HG02870 (cell line): ENCODE measurements at regions not wholly inside any gene's neighbourhood (a gene's known extent, or its start where the extent isn't known, plus 50 kb on each side); places are given as distances from the start of the nearest gene placed in this dataset.
"Not testable (repeated sequence)": the region's sequence is repeated elsewhere in the genome, so short reads cannot be mapped to it uniquely, and the experiment has no call there.

Source experiments
- ATAC-seq: cut with Tn5 transposase; IDR thresholded peaks from one replicate; pipeline ENCODE4 v1.9.1; 2021; ENCODE audit warnings: mild to moderate bottlenecking, moderate library complexity; ENCODE audit not compliant: unreplicated experiment

- ATAC-seq, result no peak
Observed at GRCh38 chrX:120753413-120754251, 122.0 kb downstream of the CT47B1 start.

- ATAC-seq, result no peak
Observed at GRCh38 chrX:120752431-120753082, 122.7 kb upstream of the C1GALT1C1 start.

DNA sequence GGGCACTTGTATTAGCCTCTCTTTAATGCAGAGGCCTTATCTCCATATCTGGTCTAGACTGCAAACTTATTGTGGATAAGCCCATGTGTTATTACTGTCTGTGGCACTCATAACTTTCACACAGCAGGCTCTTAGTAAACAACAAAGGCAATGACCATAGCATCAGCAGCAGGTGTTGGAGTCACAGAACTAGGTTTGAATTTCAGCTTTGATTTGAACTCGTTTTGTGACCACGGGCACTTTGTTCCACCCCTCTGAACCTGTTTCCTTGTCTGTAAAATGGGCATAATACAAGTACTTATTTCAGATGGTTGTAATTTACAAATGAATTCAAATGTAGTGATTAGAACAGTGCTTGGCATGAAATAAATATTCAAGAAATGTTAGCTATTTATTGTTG is 121.8 kb upstream of the C1GALT1C1 start:
- ATAC-seq, result no peak

GRCh38 chrX:120750381-120750780 is 120.5 kb upstream of the C1GALT1C1 start:
- ATAC-seq, result no peak

- peak; percentile 65 for ATAC-seq
Observed at GRCh38 chrX:120749141-120749846, 119.4 kb upstream of the C1GALT1C1 start.

- no peak for ATAC-seq
Observed at GRCh38 chrX:120746153-120746552, 116.3 kb upstream of the C1GALT1C1 start.

- ATAC-seq, result no peak
Observed at GRCh38 chrX:120742946-120743665, 113.3 kb upstream of the C1GALT1C1 start.

- no peak for ATAC-seq
Observed at GRCh38 chrX:120741452-120741851, 111.6 kb upstream of the C1GALT1C1 start.

DNA sequence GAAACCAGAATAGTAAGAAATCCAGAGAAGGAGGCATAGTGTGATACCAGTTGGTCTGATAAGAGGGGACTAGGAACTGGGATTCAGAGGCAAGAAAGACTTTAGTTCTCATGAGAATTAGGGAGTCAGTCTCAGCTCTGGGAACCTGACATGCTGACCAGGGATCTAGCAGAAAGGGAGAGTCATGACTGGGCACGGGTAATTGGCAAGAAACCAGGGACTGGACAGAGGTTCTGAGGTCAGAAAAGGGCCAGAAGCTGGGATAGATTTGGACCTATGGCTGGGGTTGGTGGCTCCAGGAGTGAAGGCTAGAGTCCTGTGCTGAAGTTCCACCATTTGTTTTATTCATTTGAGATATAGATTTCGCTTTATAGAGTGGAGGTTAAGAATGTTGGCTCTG is 110.2 kb upstream of the C1GALT1C1 start:
- ATAC-seq, result no peak

DNA sequence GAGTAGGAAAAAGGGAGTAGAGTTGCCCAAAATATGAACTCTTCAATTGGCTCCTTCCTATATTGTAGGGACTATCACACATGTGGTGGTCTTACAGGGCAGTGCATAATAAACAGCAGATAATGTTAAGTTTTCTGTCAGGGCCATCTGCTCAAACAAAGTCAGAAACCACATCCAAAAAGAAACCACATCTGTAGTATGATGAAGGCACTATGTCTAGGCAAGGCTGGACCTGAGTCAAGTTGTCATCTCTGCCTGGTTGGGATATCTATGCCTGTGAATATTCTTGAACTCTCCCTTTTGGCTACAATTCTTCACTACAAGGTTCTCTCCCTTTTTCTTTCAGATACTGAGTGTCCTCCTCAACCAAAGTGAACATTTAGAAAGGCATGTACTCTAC is 109.4 kb upstream of the C1GALT1C1 start:
- no peak for ATAC-seq

DNA sequence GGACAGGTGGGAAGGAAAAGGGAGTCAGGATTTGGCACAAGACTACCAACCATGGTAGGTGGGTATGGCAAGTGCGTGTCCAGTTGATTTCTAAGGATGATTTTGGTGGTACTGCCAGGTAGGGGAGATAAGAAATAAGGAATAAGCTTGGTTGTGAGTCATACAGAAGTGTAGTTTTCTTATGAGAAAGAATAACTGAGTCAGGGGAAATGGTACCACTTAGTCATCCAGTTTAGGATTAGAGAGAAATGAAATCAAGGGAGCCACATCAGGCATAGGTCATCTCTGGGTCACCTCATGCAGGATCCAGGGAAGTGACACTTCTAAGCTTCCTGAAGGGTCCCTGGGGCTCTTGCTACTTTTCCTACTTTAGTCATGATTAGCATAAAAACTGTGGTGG is 107.1 kb upstream of the C1GALT1C1 start:
- no peak for ATAC-seq

GRCh38 chrX:120735966-120736365 is 106.1 kb upstream of the C1GALT1C1 start:
- no peak for ATAC-seq

- no peak for ATAC-seq
Observed at GRCh38 chrX:120732879-120733278, 103.0 kb upstream of the C1GALT1C1 start.

DNA sequence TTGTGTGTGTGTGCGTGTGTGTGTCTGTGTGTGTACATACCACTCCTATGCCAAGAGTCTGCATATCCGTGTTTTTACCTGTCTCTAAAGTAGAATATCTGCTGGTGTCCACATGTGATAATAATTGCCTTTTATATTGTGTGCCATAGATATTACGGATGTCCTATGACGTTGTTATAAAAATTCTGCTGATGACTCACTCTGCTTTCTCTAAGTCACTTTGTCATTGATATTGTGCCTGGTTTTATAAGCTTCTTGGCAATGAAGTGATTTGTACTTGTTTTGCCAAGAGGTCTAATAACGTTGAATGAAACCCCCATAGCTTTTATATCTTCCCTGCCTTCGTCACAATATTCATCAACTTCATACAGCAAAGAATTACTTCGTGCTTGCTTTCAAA is 102.6 kb upstream of the C1GALT1C1 start:
- no peak for ATAC-seq

- ATAC-seq, result no peak
Observed at GRCh38 chrX:120731386-120731785, 101.5 kb upstream of the C1GALT1C1 start.

- not testable (repeated sequence) for ATAC-seq
Observed at GRCh38 chrX:120729506-120730255, 99.8 kb upstream of the C1GALT1C1 start.

GRCh38 chrX:120727911-120728310 is 98.1 kb upstream of the C1GALT1C1 start:
- ATAC-seq, result no peak

GRCh38 chrX:120727452-120727851 is 97.6 kb upstream of the C1GALT1C1 start:
- no peak for ATAC-seq

GRCh38 chrX:120726294-120726693 is 96.4 kb upstream of the C1GALT1C1 start:
- ATAC-seq, result peak; percentile 99

GRCh38 chrX:120725874-120726273 is 96.0 kb upstream of the C1GALT1C1 start:
- peak; percentile 40 for ATAC-seq
